ENCODE measurements at regions not wholly inside any gene's neighbourhood (a gene's known extent, or its start where the extent isn't known, plus 50 kb on each side); places are given as distances from the start of the nearest gene placed in this dataset.

DNA sequence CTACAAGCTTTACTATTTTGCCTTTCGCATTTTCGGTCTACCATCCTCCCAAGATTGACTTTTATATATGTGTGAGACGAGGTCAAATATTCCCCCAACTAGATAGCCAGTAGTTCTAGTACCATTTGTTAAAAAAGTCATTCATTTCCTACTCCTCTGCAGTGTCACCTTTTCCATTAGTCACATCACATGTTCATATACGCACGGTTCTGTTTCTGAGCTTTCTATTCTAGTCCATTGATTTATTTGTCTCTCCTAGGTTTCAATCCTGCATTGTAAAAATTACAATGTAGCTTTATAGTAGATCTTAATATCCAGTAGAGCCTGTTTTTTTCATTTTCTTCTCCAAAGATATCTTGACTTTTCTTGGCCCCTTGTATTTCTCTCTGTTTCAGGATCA lies 528.7 kb upstream of the TRPC7 start (continued):
- TF ChIP-seq MYC (IDR thresholded peaks at IDR 0.05; ENCODE audit: insufficient read depth, insufficient read length, insufficient replicate concordance, low read length, severe bottlenecking) (no peak), EP300 (IDR thresholded peaks at IDR 0.05; ENCODE audit: borderline replicate concordance in 1 of 2, control insufficient read depth in 1 of 2, low read depth in 2 of 2, low read length in 2 of 2) (no peak), DPF2 (IDR thresholded peaks at IDR 0.05) (no peak), NR2C1 (IDR thresholded peaks at IDR 0.05) (no peak), SREBF1 (IDR thresholded peaks at IDR 0.05; ENCODE audit: low read length) (no peak), RB1 (IDR thresholded peaks at IDR 0.05; ENCODE audit: borderline replicate concordance) (no peak), RUNX3 (IDR thresholded peaks at IDR 0.05; ENCODE audit: low read length) (no peak)
- TF ChIP-seq, protein P1, sequence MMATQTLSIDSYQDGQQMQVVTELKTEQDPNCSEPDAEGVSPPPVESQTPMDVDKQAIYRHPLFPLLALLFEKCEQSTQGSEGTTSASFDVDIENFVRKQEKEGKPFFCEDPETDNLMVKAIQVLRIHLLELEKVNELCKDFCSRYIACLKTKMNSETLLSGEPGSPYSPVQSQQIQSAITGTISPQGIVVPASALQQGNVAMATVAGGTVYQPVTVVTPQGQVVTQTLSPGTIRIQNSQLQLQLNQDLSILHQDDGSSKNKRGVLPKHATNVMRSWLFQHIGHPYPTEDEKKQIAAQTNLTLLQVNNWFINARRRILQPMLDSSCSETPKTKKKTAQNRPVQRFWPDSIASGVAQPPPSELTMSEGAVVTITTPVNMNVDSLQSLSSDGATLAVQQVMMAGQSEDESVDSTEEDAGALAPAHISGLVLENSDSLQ (IDR thresholded peaks at IDR 0.05), result no peak
- TF ChIP-seq, protein P2, sequence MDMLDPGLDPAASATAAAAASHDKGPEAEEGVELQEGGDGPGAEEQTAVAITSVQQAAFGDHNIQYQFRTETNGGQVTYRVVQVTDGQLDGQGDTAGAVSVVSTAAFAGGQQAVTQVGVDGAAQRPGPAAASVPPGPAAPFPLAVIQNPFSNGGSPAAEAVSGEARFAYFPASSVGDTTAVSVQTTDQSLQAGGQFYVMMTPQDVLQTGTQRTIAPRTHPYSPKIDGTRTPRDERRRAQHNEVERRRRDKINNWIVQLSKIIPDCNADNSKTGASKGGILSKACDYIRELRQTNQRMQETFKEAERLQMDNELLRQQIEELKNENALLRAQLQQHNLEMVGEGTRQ (IDR thresholded peaks at IDR 0.05; ENCODE audit: borderline replicate concordance, low read depth, low read length), result no peak

DNA sequence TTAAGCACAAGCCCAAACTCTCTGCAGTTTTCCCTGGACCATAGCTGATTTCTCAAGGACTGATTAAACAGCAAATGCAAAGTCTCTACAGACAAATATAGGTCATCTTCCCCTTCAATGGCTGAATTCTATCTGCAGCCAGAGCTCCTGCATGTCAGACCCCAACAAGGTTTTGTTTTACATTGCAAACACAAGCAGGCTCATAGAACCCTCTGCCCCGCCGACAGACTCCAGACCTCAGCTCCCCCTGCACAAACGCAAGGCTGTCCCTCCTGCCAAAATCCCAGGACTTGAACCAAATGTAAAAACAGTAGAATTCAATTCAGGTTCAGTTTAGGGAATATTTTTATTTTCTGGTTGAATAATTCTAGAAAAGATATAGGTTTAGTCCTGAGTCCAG lies 526.7 kb upstream of the TRPC7 start:
- 53% methylated on average over 3 of the region's 3 CpGs for WGBS (ENCODE audit: insufficient coverage, insufficient replicate concordance, low lambda C conversion rate, missing lambda C conversion rate)
- SMC1A ChIA-PET (ENCODE audit: uncharacterized antibody, unreplicated experiment), result no interaction called here
- H3K9me3 ChIP-seq (replicated peaks; ENCODE audit: control insufficient read depth, insufficient read depth, low read length), result no peaks in the 10 kb centered on the region
- in situ Hi-C loops (cut with MboI) (no loop called here), intact Hi-C loops (cut with micrococcal nuclease; ENCODE audit: unreplicated experiment) (no loop called here)
- POLR2A ChIA-PET, result no interaction called here
- ATAC-seq (no peak), DNase-seq (ENCODE audit: low read depth, low spot score) (no peak), FAIRE-seq (no peak)
- H3K4me2 ChIP-seq (ENCODE audit: control insufficient read depth, insufficient read depth), result no peak overlapping the region
- no peaks in the 10 kb centered on the region for H4K20me1 ChIP-seq (ENCODE audit: control insufficient read depth, insufficient read depth)
- H3K4me1 ChIP-seq (ENCODE audit: control insufficient read depth, insufficient read depth, low read length), result no peaks in the 10 kb centered on the region
- BruUV-seq (replicated peaks), result no TSS peak
- no peaks in the 10 kb centered on the region for H3K79me2 ChIP-seq (ENCODE audit: control insufficient read depth, insufficient read depth, low read length)
- H3K27ac ChIP-seq (ENCODE audit: control insufficient read depth, insufficient read depth), result no peak overlapping the region
- H3K27me3 ChIP-seq (replicated peaks in 1 of 2; ENCODE audit: control insufficient read depth in 2 of 2, insufficient read depth in 2 of 2, low read length in 1 of 2), result no peaks in the 10 kb centered on the region
- RAD21 ChIA-PET (ENCODE audit: unreplicated experiment), result no interaction called here
- no peaks in the 10 kb centered on the region for H3K36me3 ChIP-seq (ENCODE audit: control insufficient read depth in 2 of 2, insufficient read depth in 2 of 2, low read length in 1 of 2)
- no peak overlapping the region for H3K9ac ChIP-seq (ENCODE audit: control insufficient read depth, insufficient read depth, low read length)
- no peak overlapping the region for H3K4me3 ChIP-seq
- H2AFZ ChIP-seq (ENCODE audit: control insufficient read depth, low read depth, low read length), result no peak overlapping the region
- CTCF ChIA-PET, result no interaction called here
- TF ChIP-seq, protein P1 (IDR thresholded peaks at IDR 0.05), result no peak
- TF ChIP-seq MTA2 (IDR thresholded peaks at IDR 0.05; ENCODE audit: low read depth) (no peak), HDAC6 (IDR thresholded peaks at IDR 0.05; ENCODE audit: unreplicated experiment) (no peak), POLR2AphosphoS2 (IDR thresholded peaks at IDR 0.05; ENCODE audit: low read depth, low read length) (no peak), BRCA1 (IDR thresholded peaks at IDR 0.05; ENCODE audit: low read depth, low read length) (no peak), GATAD2B (conservative IDR thresholded peaks at IDR 0.05; ENCODE audit: low read depth) (no peak), ZNF207 (IDR thresholded peaks at IDR 0.05; ENCODE audit: borderline replicate concordance) (no peak), RB1 (IDR thresholded peaks at IDR 0.05; ENCODE audit: borderline replicate concordance) (no peak), RCOR1 (conservative IDR thresholded peaks at IDR 0.05; ENCODE audit: low read depth, low read length) (no peak)
- TF ChIP-seq, protein P3, sequence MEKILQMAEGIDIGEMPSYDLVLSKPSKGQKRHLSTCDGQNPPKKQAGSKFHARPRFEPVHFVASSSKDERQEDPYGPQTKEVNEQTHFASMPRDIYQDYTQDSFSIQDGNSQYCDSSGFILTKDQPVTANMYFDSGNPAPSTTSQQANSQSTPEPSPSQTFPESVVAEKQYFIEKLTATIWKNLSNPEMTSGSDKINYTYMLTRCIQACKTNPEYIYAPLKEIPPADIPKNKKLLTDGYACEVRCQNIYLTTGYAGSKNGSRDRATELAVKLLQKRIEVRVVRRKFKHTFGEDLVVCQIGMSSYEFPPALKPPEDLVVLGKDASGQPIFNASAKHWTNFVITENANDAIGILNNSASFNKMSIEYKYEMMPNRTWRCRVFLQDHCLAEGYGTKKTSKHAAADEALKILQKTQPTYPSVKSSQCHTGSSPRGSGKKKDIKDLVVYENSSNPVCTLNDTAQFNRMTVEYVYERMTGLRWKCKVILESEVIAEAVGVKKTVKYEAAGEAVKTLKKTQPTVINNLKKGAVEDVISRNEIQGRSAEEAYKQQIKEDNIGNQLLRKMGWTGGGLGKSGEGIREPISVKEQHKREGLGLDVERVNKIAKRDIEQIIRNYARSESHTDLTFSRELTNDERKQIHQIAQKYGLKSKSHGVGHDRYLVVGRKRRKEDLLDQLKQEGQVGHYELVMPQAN (conservative IDR thresholded peaks at IDR 0.05), result no peak
- TF ChIP-seq, protein P4, sequence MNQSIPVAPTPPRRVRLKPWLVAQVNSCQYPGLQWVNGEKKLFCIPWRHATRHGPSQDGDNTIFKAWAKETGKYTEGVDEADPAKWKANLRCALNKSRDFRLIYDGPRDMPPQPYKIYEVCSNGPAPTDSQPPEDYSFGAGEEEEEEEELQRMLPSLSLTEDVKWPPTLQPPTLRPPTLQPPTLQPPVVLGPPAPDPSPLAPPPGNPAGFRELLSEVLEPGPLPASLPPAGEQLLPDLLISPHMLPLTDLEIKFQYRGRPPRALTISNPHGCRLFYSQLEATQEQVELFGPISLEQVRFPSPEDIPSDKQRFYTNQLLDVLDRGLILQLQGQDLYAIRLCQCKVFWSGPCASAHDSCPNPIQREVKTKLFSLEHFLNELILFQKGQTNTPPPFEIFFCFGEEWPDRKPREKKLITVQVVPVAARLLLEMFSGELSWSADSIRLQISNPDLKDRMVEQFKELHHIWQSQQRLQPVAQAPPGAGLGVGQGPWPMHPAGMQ (IDR thresholded peaks at IDR 0.05; ENCODE audit: borderline replicate concordance), result no peak

All from GM12878 (cell line).